ENCODE measurements at regions not wholly inside any gene's neighbourhood (a gene's known extent, or its start where the extent isn't known, plus 50 kb on each side); places are given as distances from the start of the nearest gene placed in this dataset.

DNA sequence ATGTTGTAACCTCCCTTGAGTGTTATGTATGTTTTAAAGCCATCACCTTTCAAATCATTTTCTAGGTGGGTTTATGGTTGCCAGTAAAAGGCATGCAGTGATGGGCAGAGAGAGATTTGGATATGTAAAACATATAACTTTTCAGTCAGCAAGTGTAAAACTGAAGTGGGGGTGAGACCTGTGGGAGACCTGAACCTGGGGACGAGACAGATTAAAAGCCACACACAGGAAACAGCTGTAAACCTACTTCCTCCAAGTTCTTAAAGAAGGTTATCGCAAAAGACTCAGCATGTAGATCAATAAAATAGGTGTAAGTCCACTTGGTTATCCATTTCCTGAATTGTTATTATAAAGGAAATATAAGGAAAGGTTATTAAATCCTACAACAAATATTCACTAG is 76.6 kb downstream of the YIPF5 start:
- H3K9me3 ChIP-seq, result no peaks in the 10 kb centered on the region
- no peak for DNase-seq (ENCODE audit: low spot score in 2 of 2)
- H3K36me3 ChIP-seq, result no peaks in the 10 kb centered on the region
- TF ChIP-seq POLR2AphosphoS5 (IDR thresholded peaks at IDR 0.05), result no peak
- TF ChIP-seq POLR2A (IDR thresholded peaks at IDR 0.05), result no peak
- no peak for TF ChIP-seq EP300 (IDR thresholded peaks at IDR 0.05)
- TF ChIP-seq, protein P1, sequence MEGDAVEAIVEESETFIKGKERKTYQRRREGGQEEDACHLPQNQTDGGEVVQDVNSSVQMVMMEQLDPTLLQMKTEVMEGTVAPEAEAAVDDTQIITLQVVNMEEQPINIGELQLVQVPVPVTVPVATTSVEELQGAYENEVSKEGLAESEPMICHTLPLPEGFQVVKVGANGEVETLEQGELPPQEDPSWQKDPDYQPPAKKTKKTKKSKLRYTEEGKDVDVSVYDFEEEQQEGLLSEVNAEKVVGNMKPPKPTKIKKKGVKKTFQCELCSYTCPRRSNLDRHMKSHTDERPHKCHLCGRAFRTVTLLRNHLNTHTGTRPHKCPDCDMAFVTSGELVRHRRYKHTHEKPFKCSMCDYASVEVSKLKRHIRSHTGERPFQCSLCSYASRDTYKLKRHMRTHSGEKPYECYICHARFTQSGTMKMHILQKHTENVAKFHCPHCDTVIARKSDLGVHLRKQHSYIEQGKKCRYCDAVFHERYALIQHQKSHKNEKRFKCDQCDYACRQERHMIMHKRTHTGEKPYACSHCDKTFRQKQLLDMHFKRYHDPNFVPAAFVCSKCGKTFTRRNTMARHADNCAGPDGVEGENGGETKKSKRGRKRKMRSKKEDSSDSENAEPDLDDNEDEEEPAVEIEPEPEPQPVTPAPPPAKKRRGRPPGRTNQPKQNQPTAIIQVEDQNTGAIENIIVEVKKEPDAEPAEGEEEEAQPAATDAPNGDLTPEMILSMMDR (IDR thresholded peaks at IDR 0.05), result no peak
- no peak overlapping the region for H3K27ac ChIP-seq
- H3K4me3 ChIP-seq, result no peak overlapping the region
- H3K4me1 ChIP-seq, result peaks cover 4% of the 10 kb centered on the region
- 84% methylated on average over 2 of the region's 2 CpGs for WGBS
- H3K27me3 ChIP-seq, result no peaks in the 10 kb centered on the region

DNA sequence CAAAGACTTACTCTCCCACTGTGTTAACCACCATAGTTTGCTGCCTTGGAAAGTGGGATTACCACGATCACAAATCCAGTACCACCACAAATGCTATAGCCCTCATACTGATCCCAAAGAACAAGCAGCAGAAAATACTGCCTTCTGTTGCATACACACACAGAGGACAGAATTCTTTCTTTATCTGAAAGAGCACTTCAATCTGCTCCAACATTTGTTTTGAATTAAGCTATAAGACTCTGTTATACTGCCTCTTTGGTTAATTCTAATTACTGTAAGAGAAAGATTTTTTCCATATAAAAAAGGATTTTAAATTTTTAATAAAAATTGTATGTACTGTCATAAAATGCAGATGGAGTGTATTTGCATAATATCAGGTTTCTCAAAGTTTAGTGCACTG is 69.8 kb downstream of the YIPF5 start:
- no peaks in the 10 kb centered on the region for H3K36me3 ChIP-seq
- H3K27ac ChIP-seq, result no peak overlapping the region
- no peaks in the 10 kb centered on the region for H3K4me1 ChIP-seq
- H3K4me3 ChIP-seq, result no peak overlapping the region
- no peaks in the 10 kb centered on the region for H3K9me3 ChIP-seq
- TF ChIP-seq POLR2AphosphoS5 (IDR thresholded peaks at IDR 0.05) (no peak), EP300 (IDR thresholded peaks at IDR 0.05) (no peak)
- TF ChIP-seq, protein P1 (IDR thresholded peaks at IDR 0.05), result no peak
- DNase-seq (ENCODE audit: low spot score in 2 of 2), result no peak
- H3K27me3 ChIP-seq, result no peaks in the 10 kb centered on the region
- 75% methylated on average over 1 of the region's 1 CpG for WGBS

DNA sequence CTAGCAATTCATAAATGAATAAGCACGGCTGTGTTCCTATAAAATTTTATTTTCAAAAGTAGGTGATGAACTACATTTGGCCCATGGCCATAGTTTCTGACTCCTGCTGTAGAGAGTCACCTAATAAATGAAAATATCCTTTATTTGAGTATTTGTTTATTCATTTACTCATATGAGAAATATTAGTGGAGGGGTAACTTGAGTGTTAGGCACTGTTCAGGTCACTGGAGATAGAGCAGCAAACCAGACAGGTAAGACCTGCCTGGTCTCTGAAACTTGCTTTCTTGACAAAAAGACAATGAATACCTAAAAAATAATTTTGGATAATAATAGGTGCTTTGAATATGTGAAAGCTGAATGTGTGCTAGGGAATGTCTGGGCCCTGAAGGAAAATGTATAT is 68.8 kb downstream of the YIPF5 start:
- H3K9me3 ChIP-seq, result no peaks in the 10 kb centered on the region

DNA sequence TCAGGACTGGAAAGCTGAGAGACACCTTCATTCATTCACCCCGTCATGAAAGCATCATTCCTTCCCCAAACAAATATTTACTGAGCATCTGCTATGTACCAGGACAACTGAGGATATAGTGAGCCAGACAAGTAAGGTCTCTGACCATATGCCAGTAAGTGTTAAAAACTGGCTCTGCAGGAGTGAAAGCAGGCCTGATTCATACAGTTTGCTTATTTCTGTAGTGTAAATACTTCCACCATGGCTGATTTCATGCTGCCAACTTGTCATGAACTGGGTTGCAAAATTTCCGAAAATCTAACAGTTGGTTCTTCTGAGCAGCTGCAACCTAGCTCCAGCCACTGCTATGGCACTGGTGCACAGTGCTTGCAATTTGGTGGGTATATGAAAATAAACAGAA is 68.1 kb downstream of the YIPF5 start:
- Histone ChIP-seq H3K27ac (no peak overlapping the region), H3K4me3 (no peak overlapping the region), H3K36me3 (no peaks in the 10 kb centered on the region), H3K9me3 (no peaks in the 10 kb centered on the region), H3K27me3 (no peaks in the 10 kb centered on the region), H3K4me1 (no peaks in the 10 kb centered on the region)
- no peak for DNase-seq (ENCODE audit: low spot score in 2 of 2)
- 87% methylated on average over 2 of the region's 2 CpGs for WGBS
- TF ChIP-seq, protein P1 (IDR thresholded peaks at IDR 0.05), result no peak
- TF ChIP-seq POLR2AphosphoS5 (IDR thresholded peaks at IDR 0.05) (no peak), POLR2A (IDR thresholded peaks at IDR 0.05) (no peak), EP300 (IDR thresholded peaks at IDR 0.05) (no peak)

More for the DNA sequence above, 68.8 kb downstream of the YIPF5 start:
- TF ChIP-seq EP300 (IDR thresholded peaks at IDR 0.05) (no peak), POLR2AphosphoS5 (IDR thresholded peaks at IDR 0.05) (no peak), POLR2A (IDR thresholded peaks at IDR 0.05) (no peak)
- TF ChIP-seq, protein P1 (IDR thresholded peaks at IDR 0.05), result no peak
- Histone ChIP-seq H3K36me3 (no peaks in the 10 kb centered on the region), H3K4me3 (no peak overlapping the region), H3K27ac (no peak overlapping the region), H3K27me3 (no peaks in the 10 kb centered on the region), H3K4me1 (no peaks in the 10 kb centered on the region)
- WGBS, result 72% methylated on average over 1 of the region's 1 CpG
- DNase-seq (ENCODE audit: low spot score in 2 of 2), result no peak

DNA sequence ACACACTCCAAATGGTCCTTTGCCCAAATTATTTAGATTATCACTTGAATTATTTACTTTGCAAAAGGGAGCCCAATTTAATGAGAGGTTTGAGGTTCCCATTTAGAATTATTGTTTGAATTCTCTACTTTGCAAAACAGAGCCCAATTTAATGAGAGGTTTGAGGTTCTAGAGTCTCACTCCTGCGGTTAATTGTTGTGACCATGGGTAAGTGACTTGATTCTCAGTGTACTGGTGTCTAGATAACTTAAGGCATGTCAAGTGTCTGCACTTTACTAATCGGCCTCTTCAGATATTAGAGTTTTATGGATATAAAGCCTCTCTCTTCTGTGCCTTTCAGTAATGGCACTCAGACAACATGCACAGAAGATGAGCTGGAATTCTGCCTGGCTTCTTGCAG is 67.5 kb downstream of the YIPF5 start:
- no peaks in the 10 kb centered on the region for H3K36me3 ChIP-seq
- no peaks in the 10 kb centered on the region for H3K27me3 ChIP-seq
- H3K27ac ChIP-seq, result no peak overlapping the region
- no peaks in the 10 kb centered on the region for H3K4me1 ChIP-seq
- TF ChIP-seq EP300 (IDR thresholded peaks at IDR 0.05) (no peak), POLR2A (IDR thresholded peaks at IDR 0.05) (no peak), POLR2AphosphoS5 (IDR thresholded peaks at IDR 0.05) (no peak)
- TF ChIP-seq, protein P1 (IDR thresholded peaks at IDR 0.05), result no peak
- H3K4me3 ChIP-seq, result no peak overlapping the region
- no peaks in the 10 kb centered on the region for H3K9me3 ChIP-seq
- DNase-seq (ENCODE audit: low spot score in 2 of 2), result no peak
- 86% methylated on average over 2 of the region's 2 CpGs for WGBS

Data from suprapubic skin (tissue), 4 donors.